Thyroid gland (tissue), 4 donors: ENCODE measurements at regions not wholly inside any gene's neighbourhood (a gene's known extent, or its start where the extent isn't known, plus 50 kb on each side); places are given as distances from the start of the nearest gene placed in this dataset.

ENCODE experiments used
- DNase-seq, 2 donors: peaks; one replicate each; pipeline ENCODE4 v3.0.0-alpha.2; 2019
- H3K27ac ChIP-seq, 3 donors: fragments of 200-600 bp; sonication (generic); 1 replicate in 2 of 3; 2 replicates in 1 of 3; pipeline ENCODE4 v1.5.1; 2016 to 2019; ENCODE audit warnings: mild to moderate bottlenecking in 1 of 3, moderate library complexity in 1 of 3
- H3K27me3 ChIP-seq: fragments of 200-600 bp; sonication (generic); one replicate; pipeline ENCODE4 v1.5.1; 2019
- H3K36me3 ChIP-seq, 2 donors: fragments of 200-600 bp; sonication (generic); one replicate each; pipeline ENCODE4 v1.5.1; 2016 to 2019
- H3K4me1 ChIP-seq, 2 donors: fragments of 200-600 bp; sonication (generic); one replicate each; pipeline ENCODE4 v1.5.1; 2017 to 2019
- H3K4me3 ChIP-seq, 3 donors: fragments of 200-600 bp; sonication (generic); replicated peaks in 1 of 3; 1 replicate in 2 of 3; 2 replicates in 1 of 3; pipeline ENCODE4 v1.5.1; 2016; ENCODE audit warnings: mild to moderate bottlenecking in 1 of 3
- H3K9me3 ChIP-seq: fragments of 200-600 bp; sonication (generic); one replicate; pipeline ENCODE4 v1.5.1; 2017
- POLR2A ChIP-seq, 2 donors: fragments of 450-650 bp; IDR thresholded peaks; one replicate each; pipeline ENCODE4 v1.6.1; 2017; ENCODE audit warnings: antibody characterized with exemption in 2 of 2, mild to moderate bottlenecking in 2 of 2, moderate library complexity in 1 of 2
- whole genome bisulfite sequencing, 2 donors: methylation state at CpG; one replicate each; pipeline ENCODE4 v1.1.5; 2017; 5-methylcytosine and 5-hydroxymethylcytosine counted together
- intact Hi-C: fragments of 100-400 bp; cut with DNase I; formaldehyde crosslinking; loops from one replicate; pipeline ENCODE4 v1.15.1; 2023
- TF ChIP-seq, protein P1 (sequence below), 6 experiments: fragments of 200-600 bp in 3 of 6; fragments of 450-650 bp in 3 of 6; sonication (generic) in 3 of 6; IDR thresholded peaks; one replicate each; pipeline ENCODE4 v1.5.1; 2016 to 2019; ENCODE audit warnings: antibody characterized with exemption in 6 of 6, mild to moderate bottlenecking in 2 of 6, inconsistent platforms in 1 of 6, moderate library complexity in 1 of 6

DNA sequence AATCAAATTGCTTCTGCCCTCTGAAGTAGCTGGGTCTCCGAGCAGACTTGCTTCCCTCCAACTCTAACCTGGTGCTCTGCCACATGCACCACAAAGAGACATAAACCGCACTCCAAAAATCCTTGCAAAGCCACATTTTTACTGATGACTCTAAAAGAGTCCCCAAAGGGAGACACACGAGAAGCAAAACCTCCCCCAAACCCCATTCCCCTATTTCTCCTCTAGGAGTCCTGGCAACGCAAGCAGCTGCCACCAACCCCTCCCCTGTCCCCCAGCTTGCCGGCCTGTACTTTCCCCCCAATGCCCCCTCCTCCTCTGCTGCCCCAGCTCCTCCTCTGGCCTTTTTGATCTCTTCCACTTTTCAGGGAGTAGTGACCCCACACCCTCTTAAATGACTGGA lies 180.1 kb upstream of the ARID1B start:
- Histone ChIP-seq H3K36me3 (no peaks in the 10 kb centered on the region), H3K9me3 (no peaks in the 10 kb centered on the region), H3K4me3 (no peak overlapping the region), H3K27me3 (no peaks in the 10 kb centered on the region), H3K4me1 (peaks cover 8 to 14% of the 10 kb centered on the region in 2 donors), H3K27ac (no peak overlapping the region)
- intact Hi-C loops: no loop called here
- TF ChIP-seq POLR2A (IDR thresholded peaks at IDR 0.05): no peak
- TF ChIP-seq, protein P1, sequence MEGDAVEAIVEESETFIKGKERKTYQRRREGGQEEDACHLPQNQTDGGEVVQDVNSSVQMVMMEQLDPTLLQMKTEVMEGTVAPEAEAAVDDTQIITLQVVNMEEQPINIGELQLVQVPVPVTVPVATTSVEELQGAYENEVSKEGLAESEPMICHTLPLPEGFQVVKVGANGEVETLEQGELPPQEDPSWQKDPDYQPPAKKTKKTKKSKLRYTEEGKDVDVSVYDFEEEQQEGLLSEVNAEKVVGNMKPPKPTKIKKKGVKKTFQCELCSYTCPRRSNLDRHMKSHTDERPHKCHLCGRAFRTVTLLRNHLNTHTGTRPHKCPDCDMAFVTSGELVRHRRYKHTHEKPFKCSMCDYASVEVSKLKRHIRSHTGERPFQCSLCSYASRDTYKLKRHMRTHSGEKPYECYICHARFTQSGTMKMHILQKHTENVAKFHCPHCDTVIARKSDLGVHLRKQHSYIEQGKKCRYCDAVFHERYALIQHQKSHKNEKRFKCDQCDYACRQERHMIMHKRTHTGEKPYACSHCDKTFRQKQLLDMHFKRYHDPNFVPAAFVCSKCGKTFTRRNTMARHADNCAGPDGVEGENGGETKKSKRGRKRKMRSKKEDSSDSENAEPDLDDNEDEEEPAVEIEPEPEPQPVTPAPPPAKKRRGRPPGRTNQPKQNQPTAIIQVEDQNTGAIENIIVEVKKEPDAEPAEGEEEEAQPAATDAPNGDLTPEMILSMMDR (IDR thresholded peaks at IDR 0.05): no peak
- no peak for DNase-seq
- WGBS, 2 donors: 78 to 79% methylated on average over 5 of the region's 5 CpGs

DNA sequence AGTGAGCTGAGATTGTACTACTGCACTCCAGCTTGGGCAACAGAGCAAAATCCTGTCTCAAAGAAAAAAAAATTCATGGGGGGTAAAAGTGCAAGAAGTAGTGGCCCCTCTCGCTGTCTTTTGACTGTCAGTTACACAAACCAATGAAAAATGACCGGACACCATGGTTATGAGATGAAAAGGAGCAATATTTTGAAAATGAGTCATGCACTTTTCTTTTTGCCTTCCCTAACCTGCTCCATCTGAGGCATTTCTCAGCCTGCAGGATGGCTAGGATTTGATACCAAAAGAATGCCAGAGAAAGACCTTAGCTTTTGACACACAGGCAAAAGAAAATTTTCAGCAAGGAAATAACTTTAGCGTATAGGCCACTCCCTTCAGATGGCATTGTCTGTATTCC lies 181.7 kb upstream of the ARID1B start:
- 90 to 96% methylated on average over 3 of the region's 3 CpGs for WGBS, 2 donors
- TF ChIP-seq, protein P1 (IDR thresholded peaks at IDR 0.05): no peak
- no peak for TF ChIP-seq POLR2A (IDR thresholded peaks at IDR 0.05)
- DNase-seq: no peak

DNA sequence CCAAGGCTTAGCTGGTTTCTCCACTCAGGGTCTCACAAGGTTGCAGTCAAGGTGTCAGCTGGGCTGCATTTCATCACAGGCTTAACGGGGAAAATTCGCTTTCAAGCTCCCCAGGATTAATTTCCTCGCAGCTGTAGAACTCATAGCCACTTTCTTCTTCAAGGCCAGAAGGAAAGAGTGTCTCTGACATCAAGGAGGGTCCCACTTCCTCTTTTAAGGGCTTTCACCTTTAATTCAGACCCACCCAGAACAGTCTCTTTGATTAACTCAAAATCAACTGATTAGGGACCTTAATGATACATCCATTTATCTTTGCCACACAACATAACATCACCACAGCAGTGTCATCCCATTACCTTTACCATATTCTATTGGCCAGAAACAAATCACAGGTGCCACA lies 183.3 kb upstream of the ARID1B start:
- H3K4me3 ChIP-seq: no peak overlapping the region
- no peaks in the 10 kb centered on the region for H3K36me3 ChIP-seq
- H3K4me1 ChIP-seq: no peaks in the 10 kb centered on the region
- no peak for DNase-seq
- intact Hi-C loops: no loop called here
- no peak for TF ChIP-seq POLR2A (IDR thresholded peaks at IDR 0.05)
- TF ChIP-seq, protein P1 (IDR thresholded peaks at IDR 0.05): no peak
- WGBS, 2 donors: 98 to 99% methylated on average over 3 of the region's 3 CpGs
- H3K9me3 ChIP-seq: no peaks in the 10 kb centered on the region
- no peak overlapping the region for H3K27ac ChIP-seq
- no peaks in the 10 kb centered on the region for H3K27me3 ChIP-seq

More for the DNA sequence above, 181.7 kb upstream of the ARID1B start:
- no peak overlapping the region for H3K4me3 ChIP-seq
- peaks cover 0 to 4% of the 10 kb centered on the region in 2 donors for H3K4me1 ChIP-seq
- intact Hi-C loops: no loop called here
- H3K27me3 ChIP-seq: no peaks in the 10 kb centered on the region
- H3K36me3 ChIP-seq: no peaks in the 10 kb centered on the region
- H3K9me3 ChIP-seq: no peaks in the 10 kb centered on the region
- no peak overlapping the region for H3K27ac ChIP-seq

DNA sequence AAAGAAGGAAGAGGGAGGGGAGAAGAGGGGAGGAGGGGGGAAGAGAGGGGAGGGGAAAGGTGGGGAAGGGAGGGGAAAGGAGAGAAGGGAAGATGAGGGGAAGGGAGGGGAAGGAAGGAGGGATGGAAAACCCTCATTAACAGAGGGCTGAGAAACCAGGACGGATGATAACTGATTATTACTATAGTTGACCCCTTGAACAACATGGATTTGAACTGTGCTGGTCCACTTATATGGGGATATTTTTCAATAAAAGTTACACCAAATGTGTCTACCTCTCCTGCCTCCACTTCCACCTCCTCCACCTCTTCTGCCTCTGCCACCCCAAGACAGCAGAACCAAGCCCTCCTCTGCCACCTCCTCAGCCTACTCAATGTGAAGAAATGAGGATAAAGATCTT lies 184.1 kb upstream of the ARID1B start:
- no peak for DNase-seq
- H3K9me3 ChIP-seq: no peaks in the 10 kb centered on the region
- H3K4me3 ChIP-seq: no peak overlapping the region
- intact Hi-C loops: no loop called here
- WGBS, 2 donors: 70 to 96% methylated on average over 1 of the region's 1 CpG
- no peaks in the 10 kb centered on the region for H3K27me3 ChIP-seq
- no peaks in the 10 kb centered on the region for H3K36me3 ChIP-seq
- TF ChIP-seq, protein P1 (IDR thresholded peaks at IDR 0.05): no peak
- no peak for TF ChIP-seq POLR2A (IDR thresholded peaks at IDR 0.05)
- H3K4me1 ChIP-seq: peaks cover under 1 to 2% of the 10 kb centered on the region in 2 donors
- H3K27ac ChIP-seq: no peak overlapping the region

DNA sequence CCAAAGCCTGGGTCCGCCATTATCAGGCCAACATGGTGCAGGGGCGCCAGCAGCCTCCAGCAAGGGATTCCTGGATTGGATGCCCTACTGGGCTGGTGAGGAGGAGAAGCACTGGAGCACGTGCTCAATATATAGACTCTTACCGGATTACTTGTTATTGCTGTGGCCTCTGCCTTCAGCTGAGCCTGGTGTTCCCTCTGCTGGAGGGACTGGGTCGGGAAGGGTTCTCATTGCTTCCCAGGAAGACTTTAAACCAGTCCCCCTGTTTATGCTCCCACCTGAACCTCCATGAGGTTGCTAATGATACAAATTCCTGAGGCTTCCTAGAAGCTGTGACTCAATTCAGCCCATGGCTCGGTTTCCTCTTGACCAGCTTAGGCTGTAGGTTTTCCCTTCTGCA lies 186.7 kb upstream of the ARID1B start:
- Histone ChIP-seq H3K9me3 (no peaks in the 10 kb centered on the region), H3K4me1 (peaks cover 12 to 15% of the 10 kb centered on the region in 2 donors), H3K27ac (no peak overlapping the region), H3K36me3 (no peaks in the 10 kb centered on the region), H3K4me3 (no peak overlapping the region), H3K27me3 (no peaks in the 10 kb centered on the region)
- no peak for TF ChIP-seq POLR2A (IDR thresholded peaks at IDR 0.05)
- TF ChIP-seq, protein P1 (IDR thresholded peaks at IDR 0.05): no peak
- no peak for DNase-seq
- 91 to 98% methylated on average over 6 of the region's 6 CpGs for WGBS, 2 donors
- intact Hi-C loops: no loop called here
